IPS-NIHi7 (cell line): ENCODE measurements at regions not wholly inside any gene's neighbourhood (a gene's known extent, or its start where the extent isn't known, plus 50 kb on each side); places are given as distances from the start of the nearest gene placed in this dataset.
A peak's percentile ranks its signal among the peaks of the same experiment; 100 is the strongest.

Source experiments
- DNase-seq: peaks from one replicate; pipeline ENCODE4 v3.0.0; 2012; ENCODE audit warnings: mixed read lengths; ENCODE audit errors: extremely low spot score

DNA sequence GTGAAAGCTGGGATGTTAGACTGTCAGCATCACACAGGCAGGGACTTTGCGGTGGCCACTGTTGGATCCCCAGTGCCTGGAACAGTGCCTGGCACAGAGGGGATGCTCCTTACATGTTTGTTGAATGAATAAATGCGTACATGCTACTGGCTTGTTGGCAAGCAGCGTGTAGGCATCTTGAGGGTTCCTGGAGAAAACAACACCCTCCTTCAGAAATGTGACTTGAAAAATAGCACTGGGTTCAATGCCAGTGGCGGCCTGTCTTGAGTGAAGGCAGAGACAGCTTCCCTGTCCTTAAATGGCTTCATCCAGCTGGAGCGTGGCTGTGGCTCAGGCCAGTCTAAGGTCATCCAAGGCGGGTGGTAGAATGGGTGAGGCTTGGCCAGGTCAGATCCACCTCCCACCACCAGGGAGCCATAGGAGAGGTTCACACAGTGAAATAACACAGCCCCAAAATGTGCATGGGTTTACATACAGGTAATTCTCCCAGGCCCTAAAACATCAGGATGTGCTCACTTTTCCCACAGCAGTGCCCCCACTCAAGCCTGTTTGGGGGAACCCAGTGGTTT is 171.4 kb downstream of the PHETA1 start:
- DNase-seq, result peak; percentile 42

DNA sequence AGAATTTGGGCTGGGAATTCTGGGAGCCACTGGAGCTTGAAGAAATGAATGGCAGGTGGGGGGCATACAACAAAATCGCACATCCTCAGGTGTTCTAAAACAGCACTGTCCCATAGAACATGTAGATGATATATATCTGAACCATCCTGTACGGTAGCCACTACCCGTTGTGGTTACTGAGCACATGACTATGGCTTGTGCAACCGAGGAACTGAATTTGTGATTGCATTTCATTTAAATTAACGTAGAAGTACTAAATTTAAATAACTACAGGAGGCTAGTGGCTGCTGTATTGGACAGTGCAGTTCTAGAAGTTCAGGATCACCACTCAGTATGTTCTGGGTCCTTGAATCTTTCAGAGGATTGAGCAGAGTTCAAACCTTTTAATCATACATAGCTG is 172.4 kb downstream of the PHETA1 start:
- no peak for DNase-seq

DNA sequence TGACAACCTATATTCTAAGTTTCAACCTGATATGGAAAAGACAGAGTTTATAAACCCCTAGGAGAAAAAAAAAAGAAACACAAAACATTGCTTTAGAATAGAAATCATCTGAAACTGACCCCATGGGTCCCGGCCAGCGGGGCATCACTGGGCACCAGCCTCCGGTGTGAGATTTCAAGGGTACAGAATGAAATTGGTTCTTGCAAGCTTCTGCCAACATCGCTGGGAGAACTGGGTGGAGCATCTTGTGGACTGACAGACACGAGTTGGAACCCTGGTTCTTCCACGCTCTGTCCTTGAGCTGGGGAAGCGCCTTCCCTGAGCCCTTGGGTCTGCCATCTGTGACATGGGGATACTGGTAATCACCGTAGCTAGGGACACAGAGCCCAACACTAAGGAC is 173.6 kb downstream of the PHETA1 start:
- no peak for DNase-seq

DNA sequence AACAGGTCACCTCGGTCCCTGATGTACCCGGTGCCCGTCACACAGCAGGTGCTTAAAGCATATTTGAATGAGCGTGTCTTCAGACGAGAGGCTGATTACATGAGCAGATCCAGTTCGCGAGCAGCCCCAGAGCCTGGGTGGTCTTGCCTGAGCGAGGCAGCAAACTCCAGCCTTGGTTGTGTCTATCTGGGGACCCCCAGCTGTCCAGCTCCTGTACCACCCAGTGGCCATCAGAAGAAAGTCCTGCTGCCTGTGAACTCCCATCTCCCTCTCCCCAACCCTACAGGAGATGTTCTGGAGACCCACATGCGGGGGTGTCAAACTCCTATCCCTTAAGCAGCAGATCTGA is 174.2 kb downstream of the PHETA1 start:
- DNase-seq, result no peak

DNA sequence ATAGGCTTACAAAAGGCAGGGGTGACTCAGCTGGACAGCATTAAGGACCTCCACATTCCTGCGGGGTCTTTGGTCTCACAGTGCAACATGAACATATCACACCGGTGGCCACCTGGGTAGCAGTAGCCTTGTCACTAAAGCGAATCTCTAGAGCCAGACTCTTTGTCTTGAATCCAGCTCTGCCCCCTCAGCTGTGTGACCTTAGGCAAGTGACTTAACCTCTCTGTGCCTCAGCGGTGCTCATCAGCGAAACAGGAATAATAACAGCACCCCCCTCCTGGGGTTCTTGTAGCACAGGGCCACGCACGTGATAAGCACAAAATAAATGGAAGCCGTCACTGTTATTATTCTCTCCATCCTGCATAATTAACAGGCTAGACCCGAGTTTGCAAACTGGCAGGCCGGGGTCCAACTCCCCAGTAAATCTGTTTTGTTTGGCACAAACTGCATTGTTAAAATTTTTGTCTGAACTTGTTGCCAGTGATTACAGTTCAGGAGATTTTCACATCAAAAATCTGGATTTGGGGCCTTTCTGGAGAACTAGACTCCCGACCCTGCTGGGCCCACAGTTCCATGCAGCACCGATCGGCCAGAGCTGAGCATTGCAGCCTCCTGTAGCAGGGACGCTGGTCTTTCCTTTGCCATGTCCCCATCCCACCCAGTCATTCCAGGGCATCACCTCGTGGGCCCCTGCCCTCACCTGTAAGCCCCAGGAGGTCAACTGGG is 174.8 kb downstream of the PHETA1 start:
- DNase-seq, result no peak

DNA sequence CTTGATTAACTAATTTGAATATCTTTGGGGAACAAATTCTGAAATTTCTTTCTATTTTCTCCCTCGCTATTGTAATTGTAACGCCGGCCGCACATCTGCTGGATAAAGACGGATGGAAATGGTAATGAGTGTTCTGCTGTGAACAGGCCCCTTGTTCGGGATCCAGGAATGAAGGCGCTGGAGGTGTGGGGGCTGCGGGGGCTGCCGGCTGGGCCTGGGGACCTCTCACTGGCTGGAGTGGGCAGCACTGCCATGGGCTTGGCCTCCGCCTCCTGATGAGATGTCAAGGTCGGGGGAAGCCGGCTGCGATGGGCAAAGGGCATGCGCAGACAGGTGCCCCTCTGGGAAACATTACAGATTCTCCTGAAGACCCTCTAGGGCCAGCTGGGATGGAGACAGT is 175.4 kb downstream of the PHETA1 start:
- no peak for DNase-seq

DNA sequence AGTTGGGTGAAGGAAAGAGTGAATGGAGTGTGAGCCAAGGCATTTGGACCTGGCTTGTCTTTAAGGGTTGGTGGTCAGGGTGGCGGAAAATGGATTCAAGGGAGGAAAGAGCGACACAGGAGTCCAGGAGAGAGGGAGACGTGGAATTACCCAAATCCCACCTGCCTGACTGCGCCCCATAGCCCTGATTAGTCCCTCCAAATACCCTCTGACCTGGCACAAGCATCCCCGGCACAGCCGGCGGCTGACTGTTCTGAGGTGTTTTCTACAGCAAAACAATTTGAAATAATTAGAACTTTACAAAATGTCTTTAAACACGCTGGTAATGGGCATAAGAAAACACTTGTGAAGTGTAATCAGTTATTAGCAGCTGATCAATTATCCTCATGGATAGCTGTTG is 175.8 kb downstream of the PHETA1 start:
- no peak for DNase-seq

DNA sequence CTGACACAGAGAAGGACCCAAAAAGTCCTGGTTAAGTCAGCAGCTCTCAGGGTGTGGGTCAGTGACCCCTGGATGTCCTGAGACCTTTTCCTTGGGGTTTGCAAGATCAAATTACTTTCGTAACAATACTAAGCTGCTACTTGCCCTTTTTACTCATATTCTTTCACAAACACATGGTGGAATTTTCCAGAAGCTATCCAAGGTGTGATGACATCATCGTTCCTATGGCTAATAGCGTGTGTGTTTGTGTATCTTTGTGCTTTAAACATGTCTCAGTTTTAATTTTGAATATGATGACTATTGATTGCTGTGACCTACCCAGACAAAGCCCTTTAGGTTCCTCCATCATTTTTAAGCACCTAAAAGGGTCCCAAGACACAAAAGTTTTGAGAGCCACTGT is 176.2 kb downstream of the PHETA1 start:
- no peak for DNase-seq

DNA sequence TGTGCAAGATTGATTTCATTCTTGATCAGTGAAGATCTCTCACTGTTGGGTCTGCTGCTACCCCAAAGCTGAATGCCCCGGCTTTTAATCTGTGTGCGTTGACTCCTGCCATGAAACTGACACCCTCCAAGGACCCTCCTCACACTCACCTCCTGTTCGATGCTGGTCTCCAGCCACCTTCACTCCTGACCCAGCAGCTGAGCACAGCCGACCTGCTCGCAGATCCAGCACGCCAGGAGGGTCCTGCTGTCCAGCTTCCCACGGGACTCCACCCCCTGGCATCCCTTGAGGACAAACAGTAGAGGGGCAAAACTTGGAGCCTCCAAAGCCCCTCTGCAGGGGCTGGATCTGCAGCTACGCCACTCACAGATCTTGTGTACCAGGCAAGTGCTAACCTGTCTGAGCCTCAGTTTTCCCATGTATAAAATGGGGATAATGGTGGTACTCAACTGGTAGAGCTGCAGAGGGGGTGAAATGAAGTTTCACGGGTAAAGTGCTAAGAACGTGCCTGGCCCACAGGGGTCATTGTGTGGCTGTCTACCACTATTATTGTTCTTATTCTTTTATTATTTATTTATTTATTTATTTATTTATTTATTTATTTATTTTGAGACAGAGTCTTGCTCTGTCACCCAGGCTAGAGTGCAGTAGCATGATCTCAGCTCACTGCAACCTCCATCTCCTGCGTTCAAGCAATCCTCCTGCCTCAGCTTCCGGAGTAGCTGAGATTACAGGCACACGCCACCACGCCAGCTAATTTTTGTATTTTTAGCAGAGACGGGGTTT is 178.0 kb downstream of the PHETA1 start:
- no peak for DNase-seq

DNA sequence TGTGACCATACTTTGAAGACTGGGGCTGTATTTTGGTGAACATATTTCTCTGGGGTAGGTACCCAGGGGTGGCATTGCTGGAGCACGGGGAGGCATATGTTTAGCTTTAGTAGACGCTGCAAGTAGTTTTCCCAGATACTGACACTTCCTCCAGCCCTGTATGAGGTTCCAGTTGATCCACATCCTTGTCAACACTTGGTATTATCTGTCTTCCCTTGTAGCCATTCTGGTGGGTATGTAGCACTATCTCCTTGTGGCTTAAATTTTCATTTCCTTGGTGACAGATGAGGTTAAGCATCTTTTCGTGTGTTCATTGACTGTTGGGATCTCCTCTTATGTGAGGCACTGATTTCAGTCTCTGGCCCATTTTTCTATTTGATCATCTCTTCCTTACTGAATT is 179.1 kb downstream of the PHETA1 start:
- no peak for DNase-seq

DNA sequence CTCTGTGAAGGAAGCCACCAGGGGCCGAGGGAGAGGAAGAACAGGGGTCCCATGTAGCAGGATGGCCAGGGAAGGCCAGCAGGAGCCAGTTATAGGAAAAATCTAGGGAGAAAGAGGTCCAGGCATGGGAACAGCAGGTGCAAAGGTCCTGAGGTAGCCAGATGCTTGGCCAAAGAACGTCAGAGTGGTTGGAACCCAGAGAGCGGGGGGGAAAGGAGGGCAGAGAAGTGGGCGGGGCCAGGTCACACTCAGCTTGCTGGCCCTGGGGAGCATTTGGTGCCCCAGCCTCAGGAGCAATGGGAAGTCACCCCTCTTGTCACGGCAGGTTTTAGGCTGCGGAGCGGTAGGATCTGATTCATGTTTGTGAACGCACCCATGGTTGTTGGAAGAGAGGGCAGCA is 180.5 kb downstream of the PHETA1 start:
- no peak for DNase-seq

DNA sequence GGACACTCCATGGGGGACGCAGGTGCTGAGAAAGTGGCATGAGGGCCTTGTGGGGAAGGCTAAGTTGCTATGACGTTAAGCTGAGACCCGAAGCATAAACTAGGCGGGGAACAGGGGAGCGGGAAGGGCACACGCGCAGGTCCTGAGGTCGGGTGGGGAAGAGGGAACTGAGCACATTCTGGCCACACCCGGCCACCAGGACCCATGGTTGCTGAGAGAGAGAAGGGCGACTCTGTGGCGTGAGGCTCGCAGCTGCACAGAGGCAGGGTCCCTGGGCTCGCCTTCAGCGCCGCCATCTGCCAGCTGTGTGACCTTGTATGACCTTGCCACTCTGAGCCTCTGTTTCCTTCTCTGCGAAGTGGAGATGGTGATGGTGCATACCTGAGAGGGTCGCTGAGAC is 182.5 kb downstream of the PHETA1 start:
- no peak for DNase-seq

DNA sequence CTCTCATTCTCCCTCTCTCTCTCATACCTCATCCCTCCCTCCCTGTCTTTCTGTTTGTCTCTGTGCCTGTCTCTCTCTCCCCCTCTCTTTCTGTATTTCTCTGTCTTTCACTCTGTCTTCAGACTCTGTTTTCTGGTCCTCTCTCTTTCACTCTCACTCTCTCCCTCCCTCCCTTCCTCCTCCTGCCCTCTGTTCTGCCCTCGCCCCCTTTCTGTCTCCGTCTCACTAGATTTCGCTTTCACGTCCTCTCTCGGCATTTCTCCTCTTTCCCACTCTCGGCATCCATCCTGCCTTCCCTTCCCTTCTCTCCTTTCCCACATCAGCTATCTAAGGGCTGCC is 183.0 kb downstream of the PHETA1 start:
- DNase-seq, result no peak

DNA sequence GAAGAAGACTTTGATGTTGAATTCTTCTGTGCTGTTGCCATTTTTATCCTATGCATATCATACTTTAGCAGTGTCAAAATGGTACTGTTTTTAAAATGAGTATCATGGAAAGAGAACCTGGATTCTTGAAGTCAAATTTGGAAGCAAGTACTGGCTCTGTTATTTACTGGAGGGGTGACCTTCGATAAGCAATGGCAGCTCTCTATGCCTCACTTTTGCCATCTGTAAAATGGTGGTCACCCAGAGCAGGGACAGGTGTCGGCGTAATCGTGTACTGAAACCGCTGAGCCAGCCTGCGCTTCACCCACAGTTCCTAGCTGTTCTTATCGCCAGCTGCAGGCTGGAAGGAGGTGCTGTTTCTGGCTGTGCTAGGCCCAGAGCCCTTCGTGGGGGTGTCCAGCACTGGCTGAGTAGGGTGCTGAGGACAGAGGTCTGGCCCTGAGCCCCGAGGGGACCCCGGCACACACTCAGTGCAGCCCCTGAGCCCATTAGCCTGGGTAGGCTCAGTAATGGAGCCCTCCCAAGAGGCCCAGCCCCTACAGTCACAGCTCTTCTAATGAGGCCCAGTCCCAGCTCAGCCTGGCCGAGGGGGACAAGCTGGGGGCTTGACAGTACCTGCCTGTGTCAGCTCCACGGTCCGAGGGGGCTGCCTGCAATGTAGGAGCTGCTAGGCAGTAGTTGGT is 183.5 kb downstream of the PHETA1 start:
- no peak for DNase-seq

DNA sequence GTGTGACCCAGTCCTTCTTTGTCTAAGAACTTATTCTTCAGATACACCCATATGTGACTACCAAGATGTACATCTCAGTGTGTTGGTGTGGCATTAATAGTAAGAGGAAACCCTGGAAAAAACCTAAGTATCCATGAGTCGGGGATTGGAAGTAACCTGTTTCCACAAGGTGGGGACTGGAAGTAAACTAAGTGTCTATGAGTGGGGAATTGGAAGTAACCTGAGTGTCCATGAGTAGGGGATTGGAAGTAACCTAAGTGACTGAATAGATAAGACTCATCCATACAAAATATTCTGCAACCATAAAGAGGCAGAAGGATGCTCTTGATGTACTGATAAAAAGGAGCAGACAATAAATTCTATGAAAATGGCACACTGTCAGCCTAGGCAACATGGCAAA is 184.7 kb downstream of the PHETA1 start:
- no peak for DNase-seq

DNA sequence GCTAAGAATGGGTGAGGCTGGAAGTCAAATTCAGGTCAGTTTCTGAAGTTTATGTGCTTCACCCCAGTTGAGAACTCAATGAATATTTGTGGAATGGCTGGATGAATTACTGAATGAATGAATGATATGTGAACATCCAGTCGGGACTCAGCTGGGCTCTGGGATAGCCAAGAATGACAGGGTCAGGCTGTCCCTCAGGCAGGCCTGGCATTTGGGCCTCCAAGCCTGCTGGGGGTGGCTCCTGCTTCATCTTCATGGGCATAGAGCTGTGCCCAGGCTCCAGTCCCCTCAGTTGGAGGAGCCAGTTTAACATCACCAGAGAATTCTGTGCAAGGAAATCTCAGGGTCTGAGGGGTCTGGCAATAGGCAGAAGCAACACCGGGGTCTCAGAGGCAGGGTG is 185.8 kb downstream of the PHETA1 start:
- no peak for DNase-seq

DNA sequence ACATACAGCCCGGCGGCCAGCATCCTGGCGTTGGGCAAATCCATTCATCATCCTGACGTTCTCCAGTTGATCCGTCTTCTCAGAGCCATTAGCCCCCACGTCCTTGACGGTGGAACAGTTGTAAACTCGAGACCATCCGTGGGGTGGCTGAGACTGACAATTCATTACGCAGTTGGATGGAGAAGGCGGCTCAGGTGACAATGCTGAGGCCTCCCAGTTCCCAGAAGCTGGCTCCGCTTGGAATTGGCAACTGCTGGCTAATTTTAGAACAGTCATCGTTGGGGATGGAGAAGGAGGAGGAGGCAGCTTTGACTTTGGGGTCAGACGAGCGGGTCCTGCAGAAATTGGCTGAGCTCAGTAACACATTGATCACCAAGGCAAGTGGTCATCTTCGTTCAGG is 186.5 kb downstream of the PHETA1 start:
- no peak for DNase-seq

DNA sequence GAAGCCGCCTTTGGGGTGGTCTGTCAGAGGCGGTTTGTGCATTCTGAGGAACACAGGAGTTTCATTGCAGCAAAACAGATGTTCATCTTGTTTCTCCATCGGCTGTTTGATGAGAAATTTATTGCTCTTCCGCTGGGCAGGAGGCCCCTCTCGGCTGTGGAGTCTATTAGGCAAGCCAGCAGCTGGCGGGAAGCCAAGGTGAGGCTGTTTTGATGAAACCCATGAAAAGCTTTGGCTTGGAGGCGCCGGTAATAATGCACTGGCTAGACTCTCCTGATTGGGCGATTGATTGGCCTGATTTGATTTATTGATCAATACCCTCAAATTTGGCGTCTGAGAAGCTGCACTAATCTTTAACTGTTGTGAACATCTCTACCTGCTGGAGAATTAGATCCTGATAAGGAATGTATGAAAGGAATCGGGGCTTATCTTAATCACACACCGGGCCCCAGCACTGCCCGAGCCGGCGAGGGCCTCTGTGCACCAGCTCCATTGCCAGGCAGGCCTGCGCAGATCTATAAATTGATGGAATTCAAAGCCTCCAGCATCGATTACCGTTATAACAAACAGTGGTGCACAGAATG is 187.7 kb downstream of the PHETA1 start:
- no peak for DNase-seq

DNA sequence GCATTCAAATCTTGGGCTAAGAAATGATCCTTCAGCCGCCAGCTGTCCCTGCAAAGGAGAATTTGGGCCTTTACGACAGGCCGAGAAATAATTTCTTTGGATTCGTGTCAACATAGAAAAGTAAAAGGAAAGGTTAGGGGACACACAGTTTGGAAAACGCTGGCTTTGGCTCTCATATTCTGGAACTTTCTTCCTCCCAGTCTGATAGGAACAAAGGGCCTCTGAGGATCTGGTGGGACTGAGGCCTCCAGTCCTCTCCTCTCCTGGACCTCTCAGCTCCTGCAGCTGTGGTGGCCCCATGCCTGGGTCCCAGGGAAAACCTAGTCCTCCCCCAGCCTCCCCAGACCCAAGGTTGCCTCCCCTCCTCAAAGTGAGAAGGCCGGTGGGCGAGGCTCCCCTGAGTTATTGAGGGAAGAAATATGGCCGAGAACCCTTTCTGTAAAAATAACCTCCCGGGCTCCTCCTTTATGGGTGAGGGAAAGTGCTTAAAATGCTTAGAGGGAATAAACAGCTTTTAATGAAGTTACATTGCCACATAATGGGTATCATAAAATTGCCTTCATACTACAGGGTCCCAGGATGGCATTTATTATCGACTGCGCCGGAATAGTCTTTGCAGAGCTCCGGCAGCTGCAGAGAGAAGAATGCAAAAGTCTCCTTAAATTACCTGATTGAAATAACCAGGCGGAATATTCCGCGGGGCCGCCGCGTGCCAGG is 188.3 kb downstream of the PHETA1 start:
- DNase-seq, result no peak

DNA sequence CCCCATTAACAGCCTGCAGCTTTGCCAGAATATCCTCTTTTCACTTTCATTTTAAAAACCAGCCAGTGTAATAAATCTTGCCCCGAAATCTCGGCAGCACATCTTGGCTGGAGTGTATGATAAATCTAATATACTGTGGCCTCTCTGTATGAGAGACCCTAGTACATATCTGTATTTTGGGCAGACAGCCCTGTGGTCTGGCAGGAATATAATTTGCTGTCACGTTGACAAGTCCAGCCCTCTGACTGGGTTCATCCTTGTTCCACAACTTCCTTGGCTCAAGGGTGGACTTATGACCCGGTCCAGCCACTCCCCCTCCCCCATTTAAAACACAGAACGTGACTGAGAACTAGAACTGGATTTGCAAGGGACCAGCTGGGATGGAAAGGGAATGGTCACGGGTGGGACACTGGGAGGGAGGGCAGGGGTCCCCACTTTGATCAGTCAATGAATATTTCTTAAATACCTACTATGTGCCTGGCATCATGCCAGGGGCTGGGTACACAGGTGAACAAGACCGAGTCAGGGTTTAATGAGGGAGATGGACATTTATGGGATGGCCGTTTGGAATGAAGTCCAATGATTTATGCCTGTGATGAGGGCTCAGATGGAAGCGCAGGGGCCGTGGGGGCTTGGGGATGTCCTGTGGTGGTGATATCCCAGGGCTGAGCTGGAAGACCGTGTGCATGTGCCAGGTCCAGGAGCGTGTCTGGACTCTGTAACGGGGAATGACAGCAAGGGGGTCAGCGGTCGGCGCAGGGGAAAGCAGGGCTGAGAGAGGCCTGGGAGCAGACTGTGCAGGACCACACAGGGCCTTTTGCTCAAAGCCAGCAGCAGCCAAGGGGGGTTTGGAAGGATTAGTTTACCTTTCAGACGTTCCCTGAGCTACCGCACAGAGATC is 190.5 kb downstream of the PHETA1 start:
- no peak for DNase-seq
